Neural progenitor cell (in vitro differentiated cells): ENCODE measurements at regions not wholly inside any gene's neighbourhood (a gene's known extent, or its start where the extent isn't known, plus 50 kb on each side); places are given as distances from the start of the nearest gene placed in this dataset.
"Not testable (repeated sequence)": the region's sequence is repeated elsewhere in the genome, so short reads cannot be mapped to it uniquely, and the experiment has no call there.

Experiments
- DNase-seq: peaks from one replicate; pipeline ENCODE4 v3.0.0-alpha.2; 2016; ENCODE audit warnings: low spot score
- H2AFZ ChIP-seq: fragments of 200-600 bp; sonication (generic); replicated peaks from 2 replicates; pipeline ENCODE4 v1.6.1; 2016; ENCODE audit warnings: antibody characterized with exemption
- H3F3A ChIP-seq: fragments of 200-600 bp; sonication (generic); 2 replicates; pipeline ENCODE4 v1.6.1; 2016; ENCODE audit warnings: antibody characterized with exemption, low read depth
- H3K27ac ChIP-seq: fragments of 200-600 bp; sonication (generic); 2 replicates; pipeline ENCODE4 v1.5.1; 2016; ENCODE audit warnings: mild to moderate bottlenecking
- H3K27me3 ChIP-seq: fragments of 200-600 bp; sonication (generic); 2 replicates; pipeline ENCODE4 v1.6.1; 2016; ENCODE audit warnings: mild to moderate bottlenecking, moderate library complexity
- H3K36me3 ChIP-seq: fragments of 200-600 bp; sonication (generic); 2 replicates; pipeline ENCODE4 v1.5.1; 2016
- H3K4me1 ChIP-seq: fragments of 200-600 bp; sonication (generic); 2 replicates; pipeline ENCODE4 v1.6.1; 2016; ENCODE audit warnings: mixed run types
- H3K4me2 ChIP-seq: fragments of 200-600 bp; sonication (generic); 2 replicates; pipeline ENCODE4 v1.6.1; 2016
- H3K4me3 ChIP-seq: fragments of 200-600 bp; sonication (generic); 2 replicates; pipeline ENCODE4 v1.5.1; 2016
- H3K79me2 ChIP-seq: fragments of 200-600 bp; sonication (generic); 2 replicates; pipeline ENCODE4 v1.6.1; 2016; ENCODE audit warnings: low read depth
- H3K9ac ChIP-seq: fragments of 200-600 bp; sonication (generic); 2 replicates; pipeline ENCODE4 v1.6.1; 2016
- H3K9me3 ChIP-seq: fragments of 200-600 bp; sonication (generic); 2 replicates; pipeline ENCODE4 v1.5.1; 2016; ENCODE audit warnings: low read depth
- H4K20me1 ChIP-seq: fragments of 200-600 bp; sonication (generic); 2 replicates; pipeline ENCODE4 v1.6.1; 2016; ENCODE audit warnings: low read depth
- H3K27ac Mint-ChIP-seq: 3 replicates; pipeline ENCODE4 v1.8.0; 2021; ENCODE audit warnings: mixed read lengths
- H3K27me3 Mint-ChIP-seq: 2 replicates; pipeline ENCODE4 v1.8.0; 2022; ENCODE audit warnings: low read depth, mild to moderate bottlenecking, inconsistent platforms, moderate library complexity, mixed read lengths; ENCODE audit not compliant: insufficient read depth
- H3K36me3 Mint-ChIP-seq: 3 replicates; pipeline ENCODE4 v1.8.0; 2021; ENCODE audit warnings: mixed read lengths
- H3K4me1 Mint-ChIP-seq: 3 replicates; pipeline ENCODE4 v1.8.0; 2021; ENCODE audit warnings: mixed read lengths
- H3K4me3 Mint-ChIP-seq: 3 replicates; pipeline ENCODE4 v1.8.0; 2021; ENCODE audit warnings: mild to moderate bottlenecking, moderate library complexity, mixed read lengths
- H3K9me3 Mint-ChIP-seq: 3 replicates; pipeline ENCODE4 v1.8.0; 2020; ENCODE audit warnings: mixed read lengths
- CTCF ChIP-seq: fragments of 200-600 bp; sonication (generic); IDR thresholded peaks from 2 replicates; pipeline ENCODE4 v1.5.1; 2017; ENCODE audit warnings: antibody characterized with exemption, mild to moderate bottlenecking
- EZH2 ChIP-seq: fragments of 200-600 bp; sonication (generic); IDR thresholded peaks from 2 replicates; pipeline ENCODE4 v1.6.1; 2017; ENCODE audit warnings: antibody characterized with exemption, mild to moderate bottlenecking, moderate library complexity
- EZH2phosphoT487 ChIP-seq: fragments of 200-600 bp; sonication (generic); IDR thresholded peaks from 2 replicates; pipeline ENCODE4 v1.6.1; 2017; ENCODE audit warnings: antibody characterized with exemption

- Histone ChIP-seq H3K4me2 (no peak overlapping the region), H3K4me1 (peaks cover 3% of the 10 kb centered on the region), H3K27me3 (no peaks in the 10 kb centered on the region), H3K4me3 (no peak overlapping the region), H3K27ac (no peak overlapping the region), H3K79me2 (no peaks in the 10 kb centered on the region), H2AFZ (no peak overlapping the region), H3K9ac (no peak overlapping the region), H3F3A (no peaks in the 10 kb centered on the region), H3K9me3 (no peaks in the 10 kb centered on the region), H4K20me1 (no peaks in the 10 kb centered on the region), H3K36me3 (no peaks in the 10 kb centered on the region)
- Mint-ChIP-seq H3K9me3 (no peaks in the 10 kb centered on the region), H3K4me1 (peaks cover 42% of the 10 kb centered on the region), H3K27me3 (no peaks in the 10 kb centered on the region), H3K27ac (peak overlapping the region; percentile 52), H3K36me3 (no peaks in the 10 kb centered on the region), H3K4me3 (no peak overlapping the region)
- no peak for DNase-seq
- TF ChIP-seq EZH2 (no peak), CTCF (no peak), EZH2phosphoT487 (no peak)
Observed at GRCh38 chr3:168801794-168802193, 706.1 kb upstream of the GOLIM4 start.

DNA sequence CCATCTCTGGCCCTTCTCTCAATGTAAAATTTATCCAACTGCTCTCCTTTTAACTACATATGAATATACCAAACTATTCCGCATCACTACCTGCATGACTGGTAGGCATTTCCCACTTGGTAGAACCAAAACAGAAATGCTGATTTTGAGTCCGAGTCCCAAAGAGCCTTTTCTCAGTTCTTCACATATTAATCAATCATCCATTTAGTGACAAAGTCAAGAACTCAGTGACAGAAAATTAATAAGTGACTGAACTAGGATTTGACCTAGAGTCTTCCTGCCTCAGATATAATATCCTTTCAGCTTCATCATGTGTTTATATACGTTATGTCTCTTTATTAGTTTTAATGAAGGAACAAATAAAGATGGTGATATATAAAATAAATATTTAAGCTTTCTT lies 700.6 kb upstream of the GOLIM4 start:
- H3K27me3 Mint-ChIP-seq, result no peaks in the 10 kb centered on the region
- no peak for TF ChIP-seq EZH2
- no peak for TF ChIP-seq CTCF
- TF ChIP-seq EZH2phosphoT487, result no peak
- H3K4me3 Mint-ChIP-seq, result no peak overlapping the region
- Histone ChIP-seq H2AFZ (no peak overlapping the region), H3K9ac (no peak overlapping the region), H3K9me3 (no peaks in the 10 kb centered on the region), H3K79me2 (no peaks in the 10 kb centered on the region), H4K20me1 (no peaks in the 10 kb centered on the region), H3K4me1 (no peaks in the 10 kb centered on the region), H3K36me3 (no peaks in the 10 kb centered on the region), H3K4me2 (no peak overlapping the region), H3K27ac (no peak overlapping the region), H3K27me3 (no peaks in the 10 kb centered on the region), H3F3A (no peaks in the 10 kb centered on the region), H3K4me3 (no peak overlapping the region)
- DNase-seq, result no peak
- H3K4me1 Mint-ChIP-seq, result peaks cover 3% of the 10 kb centered on the region
- H3K36me3 Mint-ChIP-seq, result no peaks in the 10 kb centered on the region
- no peak overlapping the region for H3K27ac Mint-ChIP-seq
- no peaks in the 10 kb centered on the region for H3K9me3 Mint-ChIP-seq

DNA sequence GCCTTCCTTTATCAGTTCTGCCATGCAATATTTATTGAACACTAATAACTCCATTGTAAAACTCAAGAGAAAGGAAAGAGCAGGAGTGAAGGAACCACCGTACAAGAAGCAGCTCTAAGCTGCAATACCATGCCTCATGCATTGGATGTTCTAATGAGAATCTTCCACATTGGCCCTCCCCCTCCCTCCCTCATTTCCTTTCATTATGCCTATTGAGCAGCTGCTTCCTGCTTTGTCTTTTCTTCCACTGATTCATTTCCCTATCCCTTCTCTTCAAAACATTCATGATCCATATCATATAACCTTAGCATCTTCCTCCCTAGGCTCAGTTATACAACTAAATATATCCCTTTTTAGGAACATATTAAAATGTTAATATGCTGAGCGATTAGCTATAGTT lies 698.7 kb upstream of the GOLIM4 start:
- Histone ChIP-seq H3K4me2 (no peak overlapping the region), H3K4me3 (no peak overlapping the region), H3K27ac (no peak overlapping the region), H3K36me3 (no peaks in the 10 kb centered on the region), H2AFZ (no peak overlapping the region), H3K27me3 (no peaks in the 10 kb centered on the region), H3K79me2 (no peaks in the 10 kb centered on the region), H3K9me3 (no peaks in the 10 kb centered on the region), H3K4me1 (no peaks in the 10 kb centered on the region), H4K20me1 (no peaks in the 10 kb centered on the region), H3F3A (no peaks in the 10 kb centered on the region), H3K9ac (no peak overlapping the region)
- no peak for DNase-seq
- no peak overlapping the region for H3K4me3 Mint-ChIP-seq
- no peaks in the 10 kb centered on the region for H3K4me1 Mint-ChIP-seq
- no peaks in the 10 kb centered on the region for H3K9me3 Mint-ChIP-seq
- H3K27ac Mint-ChIP-seq, result no peak overlapping the region
- H3K36me3 Mint-ChIP-seq, result no peaks in the 10 kb centered on the region
- no peak for TF ChIP-seq EZH2phosphoT487
- TF ChIP-seq EZH2, result no peak
- no peak for TF ChIP-seq CTCF
- no peaks in the 10 kb centered on the region for H3K27me3 Mint-ChIP-seq

- peaks cover 19% of the 10 kb centered on the region for H3K36me3 Mint-ChIP-seq
- no peak overlapping the region for H3K4me2 ChIP-seq
- peaks cover 28% of the 10 kb centered on the region for H3K9me3 Mint-ChIP-seq
- H3K9ac ChIP-seq, result no peak overlapping the region
- no peaks in the 10 kb centered on the region for H3K27me3 Mint-ChIP-seq
- no peaks in the 10 kb centered on the region for H3F3A ChIP-seq
- no peak overlapping the region for H2AFZ ChIP-seq
- H4K20me1 ChIP-seq, result no peaks in the 10 kb centered on the region
- no peaks in the 10 kb centered on the region for H3K4me1 Mint-ChIP-seq
- no peak overlapping the region for H3K27ac Mint-ChIP-seq
- TF ChIP-seq EZH2phosphoT487, result no peak
- TF ChIP-seq EZH2, result no peak
- TF ChIP-seq CTCF, result no peak
- no peaks in the 10 kb centered on the region for H3K79me2 ChIP-seq
- no peak overlapping the region for H3K27ac ChIP-seq
- no peaks in the 10 kb centered on the region for H3K27me3 ChIP-seq
- H3K4me3 Mint-ChIP-seq, result no peak overlapping the region
- no peak overlapping the region for H3K4me3 ChIP-seq
- H3K9me3 ChIP-seq, result no peaks in the 10 kb centered on the region
- H3K4me1 ChIP-seq, result no peaks in the 10 kb centered on the region
- H3K36me3 ChIP-seq, result no peaks in the 10 kb centered on the region
- no peak for DNase-seq
Observed at GRCh38 chr3:168782193-168782592, 686.5 kb upstream of the GOLIM4 start.

DNA sequence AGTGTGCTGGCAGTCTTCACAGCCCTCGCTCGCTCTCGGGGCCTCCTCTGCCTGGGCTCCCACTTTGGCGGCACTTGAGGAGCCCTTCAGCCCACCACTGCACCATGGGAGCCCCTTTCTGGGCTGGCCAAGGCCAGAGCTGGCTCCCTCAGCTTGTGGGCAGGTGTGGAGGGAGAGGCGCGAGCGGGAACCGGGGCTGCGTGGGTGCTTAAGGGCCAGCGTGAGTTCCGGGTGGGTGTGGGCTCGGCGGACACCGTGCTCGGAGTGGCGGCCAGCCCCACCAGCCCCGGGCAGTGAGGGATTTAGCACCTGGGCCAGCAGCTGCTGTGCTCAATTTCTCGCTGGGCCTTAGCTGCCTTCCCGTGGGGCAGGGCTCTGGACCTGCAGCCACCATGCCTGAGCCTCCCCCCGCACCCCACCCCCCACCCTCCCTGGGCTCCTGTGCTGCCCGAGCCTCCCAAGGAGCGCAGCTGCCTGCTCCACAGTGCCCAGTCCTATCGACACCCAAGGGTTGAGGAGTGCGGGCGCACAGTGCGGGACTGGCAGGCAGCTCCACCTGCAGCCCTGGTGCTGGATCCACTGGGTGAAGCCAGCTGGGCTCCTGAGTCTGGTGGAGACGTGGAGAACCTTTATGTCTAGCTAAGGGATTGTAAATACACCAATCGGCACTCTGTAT lies 684.4 kb upstream of the GOLIM4 start:
- H4K20me1 ChIP-seq, H3K27ac Mint-ChIP-seq, H3K27me3 ChIP-seq, H3K4me1 Mint-ChIP-seq, H3K27me3 Mint-ChIP-seq, H3K4me3 ChIP-seq, H3K9me3 ChIP-seq, H3K4me1 ChIP-seq, H3K79me2 ChIP-seq, H3F3A ChIP-seq, H3K9ac ChIP-seq, H3K27ac ChIP-seq, H3K4me3 Mint-ChIP-seq, H3K36me3 ChIP-seq, H3K4me2 ChIP-seq, H2AFZ ChIP-seq, DNase-seq: not testable (repeated sequence)
- H3K36me3 Mint-ChIP-seq, result peaks cover 15% of the 10 kb centered on the region
- peaks cover 21% of the 10 kb centered on the region for H3K9me3 Mint-ChIP-seq
